AG04449 (cell line): ENCODE measurements at regions not wholly inside any gene's neighbourhood (a gene's known extent, or its start where the extent isn't known, plus 50 kb on each side); places are given as distances from the start of the nearest gene placed in this dataset.

Experiments used
- CTCF ChIA-PET: fragments of 350-600 bp; formaldehyde crosslinking; extraction: SDS; loops from one replicate; lab custom pipeline; 2021; ENCODE audit warnings: antibody characterized with exemption; lab: Yijun Ruan, JAX
- POLR2A ChIA-PET: fragments of 400-600, 350-600 bp; formaldehyde crosslinking; extraction: SDS; loops from one replicate; lab custom pipeline; 2020; ENCODE audit warnings: antibody characterized with exemption, inconsistent platforms; lab: Yijun Ruan, JAX
- DNase-seq: peaks from one replicate; pipeline ENCODE4 v3.0.0-alpha.2; 2010; ENCODE audit warnings: low read depth, low spot score
- H3K4me3 ChIP-seq: 2 replicates; pipeline ENCODE4 v1.5.1; 2011; ENCODE audit warnings: low read depth, mild to moderate bottlenecking, control low read depth, low read length
- CTCF ChIP-seq: IDR thresholded peaks from one replicate; pipeline ENCODE4 v1.5.1; 2011; ENCODE audit warnings: mild to moderate bottlenecking, moderate library complexity, low read length, control low read depth, inconsistent platforms; ENCODE audit not compliant: insufficient read depth; ENCODE audit errors: missing control alignments

- POLR2A ChIA-PET: no interaction called here
Observed at GRCh38 chr1:215501496-215501895, 65.6 kb upstream of the KCTD3 start.

GRCh38 chr1:215502081-215502480, 65.0 kb upstream of the KCTD3 start:
- no peak overlapping the region for H3K4me3 ChIP-seq
- DNase-seq: no peak
- TF ChIP-seq CTCF: no peak
- ChIA-PET CTCF (no interaction called here), POLR2A (no interaction called here)

More at GRCh38 chr1:215501496-215501895, 65.6 kb upstream of the KCTD3 start:
- TF ChIP-seq CTCF: no peak
- CTCF ChIA-PET: no interaction called here
- no peak for DNase-seq
- no peak overlapping the region for H3K4me3 ChIP-seq

- no peak for DNase-seq
- no peak for TF ChIP-seq CTCF
- no peak overlapping the region for H3K4me3 ChIP-seq
- ChIA-PET POLR2A (no interaction called here), CTCF (no interaction called here)
Observed at GRCh38 chr1:215507119-215507518, 60.0 kb upstream of the KCTD3 start.

- TF ChIP-seq CTCF: no peak
- CTCF ChIA-PET: interaction anchor here (1.5 kb wide), 1 partner anchor 872 kb away, joined by 4 read pairs; no protein-coding TSS in a partner anchor
- H3K4me3 ChIP-seq: no peak overlapping the region
- POLR2A ChIA-PET: no interaction called here
- no peak for DNase-seq
Observed at GRCh38 chr1:215508311-215508710, 58.8 kb upstream of the KCTD3 start.
